ENCODE measurements at regions not wholly inside any gene's neighbourhood (a gene's known extent, or its start where the extent isn't known, plus 50 kb on each side); places are given as distances from the start of the nearest gene placed in this dataset.

DNA sequence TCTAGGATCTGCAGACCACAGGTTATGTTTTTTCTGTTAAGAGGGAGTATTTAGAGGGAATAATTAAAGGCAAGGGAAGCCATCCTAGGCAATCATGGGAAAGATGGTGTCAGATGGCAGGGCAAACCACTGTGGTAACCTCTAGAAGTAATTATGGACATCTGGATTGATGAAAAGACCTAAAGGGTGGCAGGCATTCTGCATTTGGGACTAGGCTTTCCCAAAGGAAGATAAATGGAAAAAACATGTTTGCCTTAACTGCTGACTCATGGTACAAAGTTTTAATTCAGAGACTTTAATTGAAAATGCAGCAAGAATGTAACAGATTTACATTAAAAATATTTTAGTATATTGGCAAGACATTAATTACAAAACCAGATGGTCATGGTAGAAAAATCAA lies 88.1 kb downstream of the TMEM30B start:
- no peak for DNase-seq

DNA sequence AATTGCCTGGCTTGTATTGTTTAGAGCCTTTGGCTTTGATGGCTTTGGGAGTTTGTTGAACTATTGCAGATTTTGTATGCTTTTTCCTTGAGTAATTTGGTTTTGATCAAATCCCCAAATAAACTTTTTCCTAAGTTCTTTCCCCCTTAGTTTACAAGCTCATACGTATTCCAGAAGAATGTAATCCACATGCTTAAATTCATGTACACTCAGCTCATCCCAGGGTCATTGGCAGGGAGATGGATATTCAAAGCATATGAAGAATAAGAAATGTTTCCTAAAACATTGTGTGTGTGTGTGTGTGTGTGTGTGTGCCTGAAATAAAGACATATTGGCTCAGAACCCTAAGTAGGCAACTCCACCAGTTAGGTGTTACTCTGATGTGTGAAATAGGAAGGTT lies 89.4 kb downstream of the TMEM30B start:
- DNase-seq, result no peak

DNA sequence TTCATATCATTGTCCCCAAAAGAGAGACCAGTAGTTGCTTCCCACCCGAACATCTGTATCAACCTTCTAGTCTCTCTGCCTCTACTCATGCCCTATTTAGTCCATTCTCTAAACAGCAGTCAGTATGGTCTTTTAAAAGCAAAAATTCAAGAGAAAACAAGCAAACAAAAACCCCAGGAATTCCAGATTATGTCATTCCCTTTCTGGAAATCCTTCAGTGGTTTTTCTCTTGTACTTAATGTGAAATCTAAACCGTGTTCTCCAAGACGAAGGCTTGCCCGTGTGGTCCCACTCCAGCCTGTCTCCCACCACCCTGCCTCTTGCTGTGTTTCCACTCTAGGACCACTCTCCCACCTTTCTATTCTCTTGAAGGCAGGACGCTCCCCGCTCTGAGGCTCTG lies 90.8 kb downstream of the TMEM30B start:
- no peak for DNase-seq

DNA sequence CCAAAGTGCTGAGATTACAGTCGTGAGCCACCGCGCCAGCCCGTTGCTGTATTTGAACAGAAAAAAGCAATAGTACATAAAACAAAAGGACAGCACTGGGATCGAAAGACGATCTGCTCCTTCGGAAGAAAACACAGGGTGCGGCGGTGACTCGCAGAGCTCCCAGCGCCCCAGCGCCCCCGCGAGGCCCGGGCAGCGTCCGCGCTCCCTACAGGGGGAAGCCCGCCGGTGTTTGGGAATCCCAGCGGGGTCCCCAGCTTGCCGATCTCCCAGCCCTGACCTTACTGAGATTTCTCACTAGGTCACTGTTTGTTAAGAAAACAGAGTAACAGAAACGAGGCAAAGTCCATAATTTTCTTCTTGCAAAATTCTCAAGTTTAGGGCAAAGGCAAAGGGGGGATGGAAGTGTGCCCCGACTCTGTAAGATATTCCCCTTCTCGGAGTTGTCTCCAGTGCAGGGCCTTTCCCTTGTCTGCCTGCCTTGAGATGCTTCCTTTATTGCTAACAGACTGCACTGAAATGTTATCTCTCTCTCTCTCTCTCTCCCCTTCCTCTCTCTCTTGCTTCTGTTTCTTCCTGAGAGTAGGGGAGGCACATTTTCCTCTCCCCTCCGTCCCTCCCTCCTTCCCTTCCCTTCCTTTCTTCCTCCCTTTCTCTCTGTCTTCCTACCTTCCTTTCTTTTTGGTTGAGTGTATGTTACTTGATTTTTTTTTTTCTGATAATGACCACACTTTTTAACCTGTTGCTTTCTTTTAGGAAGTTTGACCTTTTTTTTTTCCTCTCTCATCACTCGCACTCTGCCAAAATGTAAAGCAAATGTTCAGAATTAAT lies 91.9 kb downstream of the TMEM30B start:
- peak in 10 of 56 donors; percentile 1 to 39 (median 5) for DNase-seq

GRCh38 chr14:61188196-61188595 lies 92.9 kb downstream of the TMEM30B start:
- peak in 1 of 56 donors; percentile 1 for DNase-seq

DNA sequence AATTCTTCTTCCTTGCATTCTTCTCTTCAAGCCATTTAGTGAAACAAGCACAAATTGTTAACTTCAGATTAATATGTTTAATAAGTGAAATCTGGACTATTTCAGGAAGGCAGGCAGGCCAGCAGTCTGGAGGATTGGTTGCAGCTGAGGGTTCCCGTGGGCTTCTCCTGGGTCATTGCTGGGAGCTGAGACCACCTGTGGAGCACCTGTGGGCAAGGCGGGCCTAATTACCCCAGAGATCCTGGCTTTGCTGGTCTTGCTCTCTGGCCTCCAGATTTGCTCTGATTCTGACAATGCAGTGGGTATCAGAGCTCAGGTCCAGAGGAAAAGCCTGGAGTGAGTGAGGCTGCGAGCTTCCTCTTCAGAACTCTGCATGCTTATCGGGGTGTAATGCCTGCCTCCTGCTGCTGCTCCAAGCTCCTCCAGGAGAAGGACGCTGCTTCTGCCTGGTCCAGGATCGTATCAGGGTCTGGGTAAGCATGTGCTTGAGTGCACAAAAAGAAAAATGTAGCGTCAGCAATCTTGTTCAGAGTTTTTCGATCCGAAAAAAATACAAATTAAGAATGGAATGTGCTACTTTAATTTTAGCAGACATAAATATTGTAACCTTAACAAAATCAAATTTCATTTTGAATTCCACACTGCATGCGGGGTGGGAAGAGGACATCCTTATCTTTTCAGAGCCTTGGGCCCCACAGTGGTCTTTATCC lies 93.8 kb downstream of the TMEM30B start:
- DNase-seq, result no peak

DNA sequence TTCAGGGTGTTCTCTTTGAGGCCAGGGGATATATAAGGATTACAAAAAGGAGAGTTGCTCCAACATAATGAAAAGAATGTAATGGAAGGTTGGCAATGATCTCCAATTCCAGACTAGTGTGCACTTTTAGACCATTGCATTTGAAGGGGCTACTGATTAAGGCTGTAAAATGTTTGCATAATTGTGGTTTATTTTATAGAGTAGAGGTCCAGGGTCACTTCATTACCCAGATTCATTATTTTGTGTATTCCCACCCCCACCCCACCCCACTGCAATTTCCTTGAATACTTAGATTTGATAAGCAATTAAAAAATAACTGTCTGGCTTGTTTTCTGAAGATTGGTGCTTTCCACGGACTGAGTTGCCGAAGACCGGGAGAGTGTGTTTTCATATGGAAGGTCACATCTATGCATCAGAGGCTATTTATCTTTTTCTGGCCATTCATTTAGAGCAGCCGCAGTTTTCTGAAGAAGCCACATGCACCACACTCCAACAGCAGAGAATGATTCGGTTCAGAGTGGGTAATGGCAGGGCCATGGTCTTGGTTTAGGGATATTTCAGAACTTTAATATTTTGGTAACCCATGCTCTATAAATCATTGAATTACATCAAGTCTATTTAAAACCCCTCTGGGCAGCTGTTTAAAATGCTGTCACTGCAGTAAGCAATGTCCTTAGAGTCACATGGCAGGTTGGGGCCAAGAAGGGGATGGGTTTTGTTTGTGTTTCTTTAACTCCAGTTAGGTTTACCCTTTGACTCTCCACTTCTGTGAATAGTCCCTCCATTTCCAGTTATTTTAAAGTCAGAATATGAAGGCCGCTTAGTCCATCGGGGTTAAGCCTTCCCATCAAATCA lies 94.6 kb downstream of the TMEM30B start:
- DNase-seq, result no peak

DNA sequence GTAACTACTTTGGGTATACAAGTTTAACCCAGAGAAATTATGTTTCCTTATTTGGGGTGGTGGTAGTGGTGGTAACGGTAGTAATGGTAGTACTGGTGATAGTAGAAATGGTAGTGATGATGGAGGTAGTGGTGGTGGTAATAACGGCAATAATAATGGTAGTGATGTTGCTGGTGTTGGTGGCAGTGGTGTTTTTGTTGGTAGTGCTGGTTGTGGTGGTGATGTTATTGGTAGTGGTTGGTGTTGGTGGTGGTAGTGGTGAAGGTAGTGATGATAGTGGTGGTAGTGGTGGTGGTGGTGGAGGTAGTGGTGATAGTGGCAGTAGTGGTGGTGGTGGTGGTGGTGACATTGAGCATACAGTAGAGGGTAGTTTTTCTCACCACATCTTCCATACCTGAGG lies 95.6 kb downstream of the TMEM30B start:
- no peak for DNase-seq

DNA sequence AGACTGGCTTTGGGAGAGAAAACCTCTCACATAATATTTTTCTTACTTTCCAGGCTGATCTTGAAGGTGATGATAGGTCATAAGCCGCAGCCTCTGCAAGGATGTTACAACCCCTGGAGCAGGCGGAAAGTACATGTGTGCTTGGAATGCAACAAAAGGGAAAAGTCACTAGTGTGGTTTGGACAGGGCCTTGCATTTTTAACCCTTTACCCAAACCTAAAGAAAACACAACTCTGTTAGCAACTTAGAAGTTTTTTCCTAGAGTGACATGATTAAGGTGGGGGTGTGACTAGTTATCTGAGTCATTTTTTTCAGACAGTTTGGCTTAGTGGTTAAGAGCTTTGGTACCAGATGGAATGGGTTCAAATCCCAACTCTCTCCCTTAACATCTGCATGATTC lies 97.0 kb downstream of the TMEM30B start:
- no peak for DNase-seq

DNA sequence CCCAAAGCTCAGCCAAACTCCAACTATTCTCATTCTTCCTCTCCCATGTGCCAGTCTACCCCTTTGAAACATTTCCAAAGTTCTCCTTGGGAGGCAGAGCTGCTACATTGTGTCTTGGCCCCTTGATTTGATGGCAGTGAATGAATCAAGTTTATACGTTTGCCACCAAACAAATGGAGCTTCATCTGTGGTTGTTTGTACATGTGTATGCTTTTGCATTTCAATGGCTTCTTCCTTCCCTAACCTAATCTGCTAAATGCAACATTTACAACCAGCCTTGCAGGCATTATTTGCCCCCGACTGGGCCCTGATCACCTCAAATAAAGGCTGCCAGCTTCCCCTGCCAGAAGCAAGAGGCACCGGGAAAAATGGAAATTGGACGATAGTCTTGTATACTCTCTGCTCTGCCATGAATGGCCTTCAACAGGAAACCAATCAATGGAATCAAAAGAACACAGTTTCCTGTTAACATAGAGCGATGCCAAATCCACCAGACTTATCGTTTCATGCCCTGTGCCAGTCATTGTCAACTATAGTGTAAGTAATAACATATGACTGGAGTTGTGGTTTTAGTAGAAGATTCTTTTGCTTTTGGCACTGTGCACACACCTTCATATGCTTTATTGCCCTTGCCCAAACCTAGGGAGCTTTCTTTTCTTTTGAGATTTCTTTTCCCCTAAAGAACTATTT lies 97.8 kb downstream of the TMEM30B start:
- DNase-seq, result no peak

- no peak for DNase-seq
Observed at GRCh38 chr14:61179796-61180398, 101.2 kb downstream of the TMEM30B start.

- DNase-seq, result no peak
Observed at GRCh38 chr14:61179061-61179690, 102.0 kb downstream of the TMEM30B start.

- no peak for DNase-seq
Observed at GRCh38 chr14:61178226-61179060, 102.7 kb downstream of the TMEM30B start.

DNA sequence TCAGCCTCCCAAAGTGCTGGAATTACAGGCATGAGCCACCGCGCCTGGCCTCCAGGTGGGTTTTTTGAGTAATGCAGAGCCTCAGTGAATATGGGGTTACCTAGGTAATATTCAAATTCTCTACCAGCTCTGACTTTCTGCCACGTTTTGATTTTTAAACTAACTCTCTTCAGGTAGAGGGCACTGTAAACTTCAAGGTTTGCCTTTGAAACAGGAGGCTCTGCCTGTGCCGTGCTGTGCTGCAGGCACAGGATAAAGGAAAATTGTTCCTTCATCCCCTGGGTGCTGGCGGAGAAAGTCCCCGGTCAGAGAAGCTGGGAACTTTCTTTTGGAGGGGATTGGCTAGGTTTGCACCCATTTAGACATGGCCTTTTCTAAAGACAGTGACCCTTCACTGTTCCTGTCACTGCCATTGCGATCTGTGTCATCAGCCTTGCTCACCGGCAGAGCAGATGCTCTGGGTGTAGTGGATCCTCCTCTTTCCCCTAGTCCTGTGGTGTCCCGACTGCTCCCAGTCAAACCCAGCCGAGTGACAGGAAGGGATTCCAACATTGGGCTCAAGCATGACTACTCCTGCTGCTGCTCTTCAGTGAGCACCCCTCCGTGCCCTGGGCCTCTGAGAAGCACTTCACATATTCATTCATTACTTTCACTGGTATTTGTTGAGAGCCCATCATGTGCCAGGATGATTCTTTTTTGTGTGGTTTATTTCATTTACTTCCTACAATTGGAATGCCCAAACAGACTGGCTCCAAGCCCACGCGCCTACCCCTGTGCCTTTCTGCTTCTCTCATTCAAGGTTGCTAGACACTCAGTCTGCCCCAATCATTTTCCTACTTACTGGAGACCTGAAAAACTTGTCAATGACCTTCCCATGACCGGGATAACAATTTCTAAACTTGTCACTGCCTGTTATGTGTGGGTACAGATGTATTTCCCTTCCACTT lies 103.6 kb downstream of the TMEM30B start:
- no peak for DNase-seq

- no peak for DNase-seq
Observed at GRCh38 chr14:61176686-61177085, 104.5 kb downstream of the TMEM30B start.

DNA sequence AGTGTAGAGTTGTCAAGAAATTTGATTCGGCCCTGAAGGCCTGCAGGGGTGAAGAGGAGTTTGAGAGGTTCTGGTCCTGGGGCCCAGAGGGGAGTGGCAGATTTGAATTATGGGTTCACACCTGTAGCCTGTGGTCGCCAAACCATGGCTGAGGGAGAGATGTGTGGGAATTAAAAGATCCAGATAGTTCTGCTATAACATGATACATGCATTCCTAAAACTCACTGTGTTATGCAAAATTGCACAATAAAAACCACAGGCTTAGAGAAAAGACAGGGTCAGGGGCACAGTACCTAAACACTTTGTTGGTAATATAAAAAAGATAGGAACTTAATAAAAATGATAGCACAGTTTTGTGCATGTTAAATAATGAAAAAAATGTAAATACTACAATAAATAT lies 106.2 kb downstream of the TMEM30B start:
- no peak for DNase-seq

- DNase-seq, result no peak
Observed at GRCh38 chr14:61174441-61174891, 106.7 kb downstream of the TMEM30B start.

DNA sequence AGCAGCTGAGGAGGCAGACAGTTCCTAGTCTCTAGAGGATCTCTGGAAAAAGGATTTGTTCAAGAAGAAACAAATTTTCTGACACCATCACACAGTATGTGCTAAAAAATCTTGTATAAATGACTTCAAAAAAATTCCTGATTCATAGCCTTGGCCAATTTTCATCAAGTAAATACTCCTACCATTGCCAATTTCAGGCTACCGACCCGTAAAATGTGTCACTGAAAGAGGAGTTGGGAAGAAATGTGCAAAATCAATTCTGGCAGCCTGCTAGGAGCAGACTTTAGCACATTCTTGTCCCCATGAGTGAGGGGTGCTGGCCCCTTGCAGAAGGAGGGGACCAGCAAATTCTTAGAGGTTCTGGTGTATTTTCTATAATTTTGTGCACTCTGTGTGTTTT lies 109.4 kb downstream of the TMEM30B start:
- no peak for DNase-seq
